WERI-Rb-1 (cell line): ENCODE measurements at regions not wholly inside any gene's neighbourhood (a gene's known extent, or its start where the extent isn't known, plus 50 kb on each side); places are given as distances from the start of the nearest gene placed in this dataset.

ENCODE experiments used
- DNase-seq: peaks from one replicate; pipeline ENCODE4 v3.0.0-alpha.2; 2020
- H3K27ac ChIP-seq: fragments of 250-450 bp; sonication (Bioruptor Pico); 2 replicates; pipeline ENCODE4 v1.5.1; 2020; ENCODE audit warnings: mild to moderate bottlenecking, moderate library complexity
- H3K27me3 ChIP-seq: fragments of 250-450 bp; sonication (Bioruptor Pico); 2 replicates; pipeline ENCODE4 v1.5.1; 2021; ENCODE audit warnings: mild to moderate bottlenecking, low read depth, moderate library complexity; ENCODE audit not compliant: insufficient read depth, severe bottlenecking
- H3K36me3 ChIP-seq: fragments of 250-450 bp; sonication (Bioruptor Pico); 2 replicates; pipeline ENCODE4 v1.5.1; 2020; ENCODE audit warnings: mild to moderate bottlenecking, moderate library complexity
- H3K4me3 ChIP-seq: 2 replicates; pipeline ENCODE4 v1.5.1; 2011; ENCODE audit warnings: low read depth, mild to moderate bottlenecking, control low read depth, low read length
- H3K9me3 ChIP-seq: fragments of 250-450 bp; sonication (Bioruptor Pico); 2 replicates; pipeline ENCODE4 v1.5.1; 2021; ENCODE audit warnings: mild to moderate bottlenecking, moderate library complexity; ENCODE audit not compliant: severe bottlenecking
- CTCF ChIP-seq: IDR thresholded peaks from 2 replicates; pipeline ENCODE4 v1.5.1; 2011; ENCODE audit warnings: low read depth, mild to moderate bottlenecking, control low read depth, inconsistent platforms, low read length

- Histone ChIP-seq H3K27ac (peak overlapping the region; percentile 94), H3K9me3 (no peaks in the 10 kb centered on the region), H3K4me3 (peak overlapping the region; percentile 40), H3K36me3 (no peaks in the 10 kb centered on the region), H3K27me3 (no peaks in the 10 kb centered on the region)
- no peak for TF ChIP-seq CTCF
- peak; percentile 90 for DNase-seq
Measured at GRCh38 chr6:15915508-15916178, 213.2 kb upstream of the MYLIP start.

- TF ChIP-seq CTCF = no peak
- no peaks in the 10 kb centered on the region for H3K27me3 ChIP-seq
- H3K9me3 ChIP-seq = no peaks in the 10 kb centered on the region
- H3K27ac ChIP-seq = peak overlapping the region; percentile 94
- no peak for DNase-seq
- H3K36me3 ChIP-seq = no peaks in the 10 kb centered on the region
- H3K4me3 ChIP-seq = no peak overlapping the region
Measured at GRCh38 chr6:15914553-15914952, 214.3 kb upstream of the MYLIP start.

GRCh38 chr6:15913573-15913972 is 215.3 kb upstream of the MYLIP start:
- Histone ChIP-seq H3K36me3 (no peaks in the 10 kb centered on the region), H3K27me3 (no peaks in the 10 kb centered on the region), H3K4me3 (no peak overlapping the region), H3K27ac (no peak overlapping the region), H3K9me3 (no peaks in the 10 kb centered on the region)
- no peak for DNase-seq
- no peak for TF ChIP-seq CTCF

- Histone ChIP-seq H3K27ac (no peak overlapping the region), H3K4me3 (no peak overlapping the region), H3K27me3 (no peaks in the 10 kb centered on the region), H3K36me3 (no peaks in the 10 kb centered on the region), H3K9me3 (no peaks in the 10 kb centered on the region)
- no peak for DNase-seq
- TF ChIP-seq CTCF = no peak
Measured at GRCh38 chr6:15912505-15913400, 216.1 kb upstream of the MYLIP start.

GRCh38 chr6:15911753-15912504 is 217.0 kb upstream of the MYLIP start:
- no peak overlapping the region for H3K27ac ChIP-seq
- DNase-seq = no peak

More at GRCh38 chr6:15911753-15912504, 217.0 kb upstream of the MYLIP start:
- H3K4me3 ChIP-seq = no peak overlapping the region
- TF ChIP-seq CTCF = no peak
- no peaks in the 10 kb centered on the region for H3K36me3 ChIP-seq
- no peaks in the 10 kb centered on the region for H3K27me3 ChIP-seq
- H3K9me3 ChIP-seq = peaks cover 3% of the 10 kb centered on the region
